A673 (cell line): ENCODE measurements at regions not wholly inside any gene's neighbourhood (a gene's known extent, or its start where the extent isn't known, plus 50 kb on each side); places are given as distances from the start of the nearest gene placed in this dataset.

ENCODE experiments used
- BruUV-seq: library from RNA; stranded (reverse); fragments of 400-500 nt; replicated peaks from 2 replicates; lab custom pipeline; 2021; lab: Mats Ljungman, UMichigan
- CTCF ChIA-PET: fragments of 300-600 bp; sonication (Branson Sonifier 250); formaldehyde crosslinking; loops from one replicate; lab custom pipeline; 2022; ENCODE audit warnings: antibody characterized with exemption; lab: Charles Lee
- POLR2A ChIA-PET: fragments of 300-600 bp; sonication (Branson Sonifier 250); formaldehyde crosslinking; loops from one replicate; lab custom pipeline; 2022; ENCODE audit warnings: antibody characterized with exemption; ENCODE audit not compliant: low non-redundant PET; lab: Charles Lee
- DNase-seq: peaks from one replicate; pipeline ENCODE4 v3.0.0-alpha.2; 2015; ENCODE audit warnings: low spot score
- H3K27ac ChIP-seq: fragments of 200-600 bp; sonication (generic); 2 replicates; pipeline ENCODE4 v1.5.1; 2016; ENCODE audit warnings: mixed run types, low read depth, mild to moderate bottlenecking, mixed read lengths, antibody characterized with exemption, low read length; ENCODE audit not compliant: poor library complexity, severe bottlenecking
- H3K27me3 ChIP-seq: fragments of 200-600 bp; sonication (generic); replicated peaks from 2 replicates; pipeline ENCODE4 v1.6.1; 2017; ENCODE audit warnings: mixed run types, low read depth, mild to moderate bottlenecking, mixed read lengths, antibody characterized with exemption, low read length; ENCODE audit not compliant: insufficient read depth, poor library complexity
- H3K36me3 ChIP-seq: fragments of 200-600 bp; sonication (generic); 2 replicates; pipeline ENCODE4 v1.6.1; 2016; ENCODE audit warnings: mixed run types, mild to moderate bottlenecking, mixed read lengths, antibody characterized with exemption, low read length; ENCODE audit not compliant: insufficient read depth, poor library complexity, severe bottlenecking
- H3K4me1 ChIP-seq: fragments of 200-600 bp; sonication (generic); 2 replicates; pipeline ENCODE4 v1.6.1; 2017; ENCODE audit warnings: mixed run types, mild to moderate bottlenecking, mixed read lengths, antibody characterized with exemption, low read length; ENCODE audit not compliant: insufficient read depth, poor library complexity, severe bottlenecking
- H3K4me3 ChIP-seq: fragments of 200-600 bp; sonication (generic); 2 replicates; pipeline ENCODE4 v1.5.1; 2016; ENCODE audit warnings: low read depth, mixed run types, mild to moderate bottlenecking, mixed read lengths, low read length; ENCODE audit not compliant: poor library complexity, severe bottlenecking
- H3K9me3 ChIP-seq: fragments of 200-600 bp; sonication (generic); 2 replicates; pipeline ENCODE4 v1.6.1; 2016; ENCODE audit warnings: mixed run types, low read depth, mild to moderate bottlenecking, mixed read lengths, antibody characterized with exemption, low read length; ENCODE audit not compliant: poor library complexity, severe bottlenecking
- CTCF ChIP-seq: fragments of 300-800, 200-600 bp; sonication (generic); conservative IDR thresholded peaks from 2 replicates; pipeline ENCODE4 v1.5.1; 2017; ENCODE audit warnings: low read depth, mild to moderate bottlenecking, antibody characterized with exemption, low read length, moderate library complexity, mixed read lengths
- EZH2 ChIP-seq: fragments of 200-600 bp; sonication (generic); IDR thresholded peaks from 2 replicates; pipeline ENCODE4 v1.6.1; 2017; ENCODE audit warnings: borderline replicate concordance, low read depth, mild to moderate bottlenecking, mixed read lengths, antibody characterized with exemption, low read length; ENCODE audit not compliant: poor library complexity, severe bottlenecking
- intact Hi-C: fragments of 100-400 bp; cut with micrococcal nuclease; formaldehyde crosslinking; loops from one replicate; pipeline ENCODE4 v1.10.0; 2022; ENCODE audit not compliant: unreplicated experiment

GRCh38 chr2:196492946-196493345 is 146.6 kb upstream of the CCDC150 start:
- H3K36me3 ChIP-seq, result no peaks in the 10 kb centered on the region
- no peaks in the 10 kb centered on the region for H3K4me1 ChIP-seq
- H3K4me3 ChIP-seq, result no peak overlapping the region
- ChIA-PET POLR2A (no interaction called here), CTCF (no interaction called here)
- DNase-seq, result no peak
- H3K9me3 ChIP-seq, result no peaks in the 10 kb centered on the region
- no peak overlapping the region for H3K27ac ChIP-seq
- intact Hi-C loops, result no loop called here
- no peaks in the 10 kb centered on the region for H3K27me3 ChIP-seq
- no TSS peak for BruUV-seq
- TF ChIP-seq EZH2 (no peak), CTCF (no peak)

GRCh38 chr2:196498962-196499361 is 140.6 kb upstream of the CCDC150 start:
- H3K9me3 ChIP-seq, result peaks cover 11% of the 10 kb centered on the region
- POLR2A ChIA-PET, result no interaction called here
- H3K4me1 ChIP-seq, result no peaks in the 10 kb centered on the region
- CTCF ChIA-PET, result no interaction called here
- TF ChIP-seq EZH2 (no peak), CTCF (no peak)
- H3K36me3 ChIP-seq, result no peaks in the 10 kb centered on the region
- no peak overlapping the region for H3K27ac ChIP-seq
- no TSS peak for BruUV-seq
- H3K27me3 ChIP-seq, result no peaks in the 10 kb centered on the region
- H3K4me3 ChIP-seq, result no peak overlapping the region
- intact Hi-C loops, result no loop called here
- no peak for DNase-seq

GRCh38 chr2:196499686-196500085 is 139.8 kb upstream of the CCDC150 start:
- no peak overlapping the region for H3K27ac ChIP-seq
- DNase-seq, result no peak
- intact Hi-C loops, result no loop called here
- TF ChIP-seq CTCF (no peak), EZH2 (no peak)
- H3K27me3 ChIP-seq, result no peaks in the 10 kb centered on the region
- ChIA-PET CTCF (no interaction called here), POLR2A (no interaction called here)
- H3K4me3 ChIP-seq, result no peak overlapping the region
- no peaks in the 10 kb centered on the region for H3K4me1 ChIP-seq
- H3K36me3 ChIP-seq, result no peaks in the 10 kb centered on the region
- peaks cover 11% of the 10 kb centered on the region for H3K9me3 ChIP-seq
- BruUV-seq, result no TSS peak
